ENCODE measurements at regions not wholly inside any gene's neighbourhood (a gene's known extent, or its start where the extent isn't known, plus 50 kb on each side); places are given as distances from the start of the nearest gene placed in this dataset.

GRCh38 chr6:113649276-113649675 lies 207.9 kb upstream of the MARCKS start:
- H3K4me3 ChIP-seq = no peak overlapping the region
- H3K27me3 ChIP-seq = no peaks in the 10 kb centered on the region
- no peak for TF ChIP-seq CTCF (IDR thresholded peaks at IDR 0.05; ENCODE audit: low read depth, low read length)
- no peaks in the 10 kb centered on the region for H3K9me3 ChIP-seq (ENCODE audit: low read depth)
- DNase-seq (ENCODE audit: low read depth in 1 of 2, low spot score in 1 of 2) = peak; percentile 29 to 80
- peaks cover 48% of the 10 kb centered on the region for H3K4me1 ChIP-seq (ENCODE audit: low read depth)
- H3K27ac ChIP-seq = peak overlapping the region; percentile 89
- H3K36me3 ChIP-seq = no peaks in the 10 kb centered on the region

- no peak overlapping the region for H3K4me3 ChIP-seq
- no peak for TF ChIP-seq CTCF (IDR thresholded peaks at IDR 0.05; ENCODE audit: low read depth, low read length)
- H3K27me3 ChIP-seq = no peaks in the 10 kb centered on the region
- DNase-seq (ENCODE audit: low read depth in 1 of 2, low spot score in 1 of 2) = no peak
- H3K36me3 ChIP-seq = no peaks in the 10 kb centered on the region
- H3K4me1 ChIP-seq (ENCODE audit: low read depth) = peaks cover 42% of the 10 kb centered on the region
- peak overlapping the region; percentile 89 for H3K27ac ChIP-seq
- H3K9me3 ChIP-seq (ENCODE audit: low read depth) = no peaks in the 10 kb centered on the region
Observed at GRCh38 chr6:113649880-113650609, 207.1 kb upstream of the MARCKS start.

DNA sequence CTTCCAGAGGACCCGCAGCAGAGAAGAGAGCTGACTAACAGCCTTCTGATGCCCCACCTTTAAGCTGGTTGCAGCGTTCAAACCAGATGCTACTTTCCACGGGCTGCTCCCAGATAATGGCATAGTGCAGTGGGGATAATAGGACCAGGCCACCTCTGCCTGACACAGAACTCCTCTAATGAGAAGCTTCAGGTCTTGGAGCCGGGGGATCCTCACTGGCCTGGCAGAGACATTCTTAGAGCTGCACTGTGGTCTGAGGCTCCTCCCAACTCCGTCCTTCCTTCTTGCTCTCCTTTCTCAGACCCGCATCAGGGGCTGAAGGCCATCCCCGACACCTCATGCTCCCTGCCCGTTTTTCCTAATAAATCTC lies 206.6 kb upstream of the MARCKS start:
- peaks cover 40% of the 10 kb centered on the region for H3K4me1 ChIP-seq (ENCODE audit: low read depth)
- H3K4me3 ChIP-seq = no peak overlapping the region
- TF ChIP-seq CTCF (IDR thresholded peaks at IDR 0.05; ENCODE audit: low read depth, low read length) = no peak
- no peak for DNase-seq (ENCODE audit: low read depth in 1 of 2, low spot score in 1 of 2)
- no peaks in the 10 kb centered on the region for H3K9me3 ChIP-seq (ENCODE audit: low read depth)
- H3K27ac ChIP-seq = peak overlapping the region; percentile 89
- H3K36me3 ChIP-seq = no peaks in the 10 kb centered on the region
- no peaks in the 10 kb centered on the region for H3K27me3 ChIP-seq

- peak in 1 of 2 donors; percentile 78 for DNase-seq (ENCODE audit: low read depth in 1 of 2, low spot score in 1 of 2)
Observed at GRCh38 chr6:113651120-113651519, 206.0 kb upstream of the MARCKS start.

DNA sequence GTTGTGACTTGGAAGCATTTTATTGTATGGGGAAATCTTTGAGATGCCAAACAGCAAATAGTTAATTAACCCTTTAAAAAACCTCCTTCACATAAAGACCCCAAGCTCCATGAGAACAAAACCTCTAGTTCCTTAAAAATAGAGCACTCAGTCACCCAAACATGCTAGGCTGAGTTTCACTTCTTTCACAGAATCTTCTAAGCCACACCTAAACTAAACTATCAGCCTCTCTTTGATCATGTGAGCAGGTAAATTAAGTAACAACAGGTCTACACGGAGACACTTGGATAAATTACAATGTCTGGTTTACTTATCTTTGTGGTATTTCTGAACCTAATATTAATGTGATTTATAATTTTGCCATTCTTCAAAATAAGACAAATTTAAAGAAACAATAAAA lies 205.2 kb upstream of the MARCKS start:
- TF ChIP-seq CTCF (IDR thresholded peaks at IDR 0.05; ENCODE audit: low read depth, low read length) = no peak
- Histone ChIP-seq H3K36me3 (no peaks in the 10 kb centered on the region), H3K4me1 (ENCODE audit: low read depth) (peaks cover 34% of the 10 kb centered on the region), H3K9me3 (ENCODE audit: low read depth) (no peaks in the 10 kb centered on the region), H3K4me3 (no peak overlapping the region), H3K27me3 (no peaks in the 10 kb centered on the region), H3K27ac (no peak overlapping the region)
- no peak for DNase-seq (ENCODE audit: low read depth in 1 of 2, low spot score in 1 of 2)

More at GRCh38 chr6:113651120-113651519, 206.0 kb upstream of the MARCKS start:
- Histone ChIP-seq H3K9me3 (ENCODE audit: low read depth) (no peaks in the 10 kb centered on the region), H3K36me3 (no peaks in the 10 kb centered on the region), H3K4me1 (ENCODE audit: low read depth) (peaks cover 35% of the 10 kb centered on the region), H3K27me3 (no peaks in the 10 kb centered on the region), H3K4me3 (no peak overlapping the region), H3K27ac (peak overlapping the region; percentile 89)
- TF ChIP-seq CTCF (IDR thresholded peaks at IDR 0.05; ENCODE audit: low read depth, low read length) = no peak
